ENCODE measurements at regions not wholly inside any gene's neighbourhood (a gene's known extent, or its start where the extent isn't known, plus 50 kb on each side); places are given as distances from the start of the nearest gene placed in this dataset.
"Not testable (repeated sequence)": the region's sequence is repeated elsewhere in the genome, so short reads cannot be mapped to it uniquely, and the experiment has no call there.

- TF ChIP-seq, protein P1, sequence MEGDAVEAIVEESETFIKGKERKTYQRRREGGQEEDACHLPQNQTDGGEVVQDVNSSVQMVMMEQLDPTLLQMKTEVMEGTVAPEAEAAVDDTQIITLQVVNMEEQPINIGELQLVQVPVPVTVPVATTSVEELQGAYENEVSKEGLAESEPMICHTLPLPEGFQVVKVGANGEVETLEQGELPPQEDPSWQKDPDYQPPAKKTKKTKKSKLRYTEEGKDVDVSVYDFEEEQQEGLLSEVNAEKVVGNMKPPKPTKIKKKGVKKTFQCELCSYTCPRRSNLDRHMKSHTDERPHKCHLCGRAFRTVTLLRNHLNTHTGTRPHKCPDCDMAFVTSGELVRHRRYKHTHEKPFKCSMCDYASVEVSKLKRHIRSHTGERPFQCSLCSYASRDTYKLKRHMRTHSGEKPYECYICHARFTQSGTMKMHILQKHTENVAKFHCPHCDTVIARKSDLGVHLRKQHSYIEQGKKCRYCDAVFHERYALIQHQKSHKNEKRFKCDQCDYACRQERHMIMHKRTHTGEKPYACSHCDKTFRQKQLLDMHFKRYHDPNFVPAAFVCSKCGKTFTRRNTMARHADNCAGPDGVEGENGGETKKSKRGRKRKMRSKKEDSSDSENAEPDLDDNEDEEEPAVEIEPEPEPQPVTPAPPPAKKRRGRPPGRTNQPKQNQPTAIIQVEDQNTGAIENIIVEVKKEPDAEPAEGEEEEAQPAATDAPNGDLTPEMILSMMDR (IDR thresholded peaks at IDR 0.05 in 8 of 11, conservative IDR thresholded peaks at IDR 0.05 in 3 of 11) = not testable (repeated sequence)
- TF ChIP-seq POLR2AphosphoS5 (IDR thresholded peaks at IDR 0.05) = not testable (repeated sequence)
These were observed 65.5 kb upstream of the CFAP126 start for GRCh38 chr1:161433191-161433590.
